ENCODE measurements at regions not wholly inside any gene's neighbourhood (a gene's known extent, or its start where the extent isn't known, plus 50 kb on each side); places are given as distances from the start of the nearest gene placed in this dataset.

GRCh38 chr6:141729146-141729545 lies 403.6 kb upstream of the GJE1 start:
- no peak for DNase-seq (ENCODE audit: low read depth)
- in situ Hi-C loops (cut with HindIII; ENCODE audit: low sequenced_read_pairs) = no loop called here
- H3K4me3 ChIP-seq (ENCODE audit: low read depth, low read length) = no peak overlapping the region
- no peak for TF ChIP-seq CTCF (IDR thresholded peaks at IDR 0.05; ENCODE audit: low read depth, low read length, missing control alignments)

- DNase-seq (ENCODE audit: low read depth) = no peak
- H3K4me3 ChIP-seq (ENCODE audit: low read depth, low read length) = no peak overlapping the region
- TF ChIP-seq CTCF (IDR thresholded peaks at IDR 0.05; ENCODE audit: low read depth, low read length, missing control alignments) = no peak
- in situ Hi-C loops (cut with HindIII; ENCODE audit: low sequenced_read_pairs) = no loop called here
These were observed 404.4 kb upstream of the GJE1 start for GRCh38 chr6:141728330-141728729.

- no peak overlapping the region for H3K4me3 ChIP-seq (ENCODE audit: low read depth, low read length)
- no peak for TF ChIP-seq CTCF (IDR thresholded peaks at IDR 0.05; ENCODE audit: low read depth, low read length, missing control alignments)
- no peak for DNase-seq (ENCODE audit: low read depth)
- in situ Hi-C loops (cut with HindIII; ENCODE audit: low sequenced_read_pairs) = no loop called here
These were observed 406.5 kb upstream of the GJE1 start for GRCh38 chr6:141726248-141726647.

- no peak for DNase-seq (ENCODE audit: low read depth)
- TF ChIP-seq CTCF (IDR thresholded peaks at IDR 0.05; ENCODE audit: low read depth, low read length, missing control alignments) = no peak
- H3K4me3 ChIP-seq (ENCODE audit: low read depth, low read length) = no peak overlapping the region
- in situ Hi-C loops (cut with HindIII; ENCODE audit: low sequenced_read_pairs) = no loop called here
These were observed 408.0 kb upstream of the GJE1 start for GRCh38 chr6:141724731-141725130.

GRCh38 chr6:141719476-141719875 lies 413.2 kb upstream of the GJE1 start:
- DNase-seq (ENCODE audit: low read depth) = no peak
- in situ Hi-C loops (cut with HindIII; ENCODE audit: low sequenced_read_pairs) = no loop called here
- no peak for TF ChIP-seq CTCF (IDR thresholded peaks at IDR 0.05; ENCODE audit: low read depth, low read length, missing control alignments)
- no peak overlapping the region for H3K4me3 ChIP-seq (ENCODE audit: low read depth, low read length)

GRCh38 chr6:141705431-141705830 lies 427.3 kb upstream of the GJE1 start:
- H3K4me3 ChIP-seq (ENCODE audit: low read depth, low read length) = no peak overlapping the region
- in situ Hi-C loops (cut with HindIII; ENCODE audit: low sequenced_read_pairs) = no loop called here
- TF ChIP-seq CTCF (IDR thresholded peaks at IDR 0.05; ENCODE audit: low read depth, low read length, missing control alignments) = no peak
- DNase-seq (ENCODE audit: low read depth) = no peak

GRCh38 chr6:141704151-141704550 lies 428.6 kb upstream of the GJE1 start:
- in situ Hi-C loops (cut with HindIII; ENCODE audit: low sequenced_read_pairs) = no loop called here
- no peak overlapping the region for H3K4me3 ChIP-seq (ENCODE audit: low read depth, low read length)
- no peak for DNase-seq (ENCODE audit: low read depth)
- TF ChIP-seq CTCF (IDR thresholded peaks at IDR 0.05; ENCODE audit: low read depth, low read length, missing control alignments) = no peak
